AG04450 (cell line): ENCODE measurements at regions not wholly inside any gene's neighbourhood (a gene's known extent, or its start where the extent isn't known, plus 50 kb on each side); places are given as distances from the start of the nearest gene placed in this dataset.

Source experiments
- CTCF ChIA-PET: fragments of 300-600, 350-600 bp; formaldehyde crosslinking; extraction: SDS; loops from one replicate; lab custom pipeline; 2022; ENCODE audit warnings: antibody characterized with exemption, inconsistent platforms; lab: Charles Lee
- POLR2A ChIA-PET: fragments of 350-600 bp; formaldehyde crosslinking; extraction: SDS; loops from one replicate; lab custom pipeline; 2021; ENCODE audit warnings: antibody characterized with exemption, inconsistent platforms; lab: Yijun Ruan, JAX
- DNase-seq: peaks from one replicate; pipeline ENCODE4 v3.0.0-alpha.2; 2011; ENCODE audit warnings: low read depth, low spot score
- H3K27ac ChIP-seq: one replicate; pipeline ENCODE4 v1.5.1; 2012; ENCODE audit warnings: low read depth, low read length, control low read depth
- H3K27me3 ChIP-seq: one replicate; pipeline ENCODE4 v1.6.0; 2012; ENCODE audit warnings: low read length; ENCODE audit not compliant: control insufficient read depth, insufficient read depth
- H3K4me3 ChIP-seq: 2 replicates; pipeline ENCODE4 v1.5.1; 2011; ENCODE audit warnings: mild to moderate bottlenecking, low read depth, low read length, control low read depth
- H3K9me3 ChIP-seq: 2 replicates; pipeline ENCODE4 v1.5.1; 2012; ENCODE audit warnings: low read length; ENCODE audit not compliant: control insufficient read depth, insufficient read depth
- TF ChIP-seq, protein P1 (sequence below): IDR thresholded peaks from 2 replicates; pipeline ENCODE4 v1.5.1; 2011; ENCODE audit warnings: low read depth, low read length, control low read depth, inconsistent platforms

DNA sequence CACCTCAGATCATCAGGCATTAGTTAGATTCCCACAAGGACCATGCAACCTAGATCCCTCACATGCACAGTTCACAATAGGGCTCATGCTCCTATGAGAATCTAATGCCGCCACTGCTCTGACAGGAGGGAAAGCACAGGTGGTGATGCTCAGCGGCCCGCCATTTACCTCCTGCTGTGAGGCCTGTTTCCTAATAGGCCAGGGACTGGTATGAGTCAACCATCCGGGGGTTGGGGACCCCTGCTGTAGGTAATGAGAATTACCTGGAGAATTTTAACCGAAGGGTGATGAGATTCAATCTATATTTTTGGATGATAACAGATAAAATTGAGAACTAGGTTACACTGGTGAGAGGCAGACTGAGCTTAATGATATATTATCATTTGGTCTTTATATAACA is 101.4 kb downstream of the LACC1 start:
- Histone ChIP-seq H3K9me3 (no peaks in the 10 kb centered on the region), H3K27me3 (peaks cover 10% of the 10 kb centered on the region), H3K4me3 (no peak overlapping the region), H3K27ac (no peak overlapping the region)
- DNase-seq: no peak
- TF ChIP-seq, protein P1, sequence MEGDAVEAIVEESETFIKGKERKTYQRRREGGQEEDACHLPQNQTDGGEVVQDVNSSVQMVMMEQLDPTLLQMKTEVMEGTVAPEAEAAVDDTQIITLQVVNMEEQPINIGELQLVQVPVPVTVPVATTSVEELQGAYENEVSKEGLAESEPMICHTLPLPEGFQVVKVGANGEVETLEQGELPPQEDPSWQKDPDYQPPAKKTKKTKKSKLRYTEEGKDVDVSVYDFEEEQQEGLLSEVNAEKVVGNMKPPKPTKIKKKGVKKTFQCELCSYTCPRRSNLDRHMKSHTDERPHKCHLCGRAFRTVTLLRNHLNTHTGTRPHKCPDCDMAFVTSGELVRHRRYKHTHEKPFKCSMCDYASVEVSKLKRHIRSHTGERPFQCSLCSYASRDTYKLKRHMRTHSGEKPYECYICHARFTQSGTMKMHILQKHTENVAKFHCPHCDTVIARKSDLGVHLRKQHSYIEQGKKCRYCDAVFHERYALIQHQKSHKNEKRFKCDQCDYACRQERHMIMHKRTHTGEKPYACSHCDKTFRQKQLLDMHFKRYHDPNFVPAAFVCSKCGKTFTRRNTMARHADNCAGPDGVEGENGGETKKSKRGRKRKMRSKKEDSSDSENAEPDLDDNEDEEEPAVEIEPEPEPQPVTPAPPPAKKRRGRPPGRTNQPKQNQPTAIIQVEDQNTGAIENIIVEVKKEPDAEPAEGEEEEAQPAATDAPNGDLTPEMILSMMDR: 0 out of 2 replicates have a peak, but pooled peaks have one; percentile 5
- ChIA-PET POLR2A (no interaction called here), CTCF (interaction anchor here (0.6 to 2.2 kb wide), 2 partner anchors 73 to 490 kb away, joined by 3 to 5 read pairs; no protein-coding TSS in a partner anchor)

DNA sequence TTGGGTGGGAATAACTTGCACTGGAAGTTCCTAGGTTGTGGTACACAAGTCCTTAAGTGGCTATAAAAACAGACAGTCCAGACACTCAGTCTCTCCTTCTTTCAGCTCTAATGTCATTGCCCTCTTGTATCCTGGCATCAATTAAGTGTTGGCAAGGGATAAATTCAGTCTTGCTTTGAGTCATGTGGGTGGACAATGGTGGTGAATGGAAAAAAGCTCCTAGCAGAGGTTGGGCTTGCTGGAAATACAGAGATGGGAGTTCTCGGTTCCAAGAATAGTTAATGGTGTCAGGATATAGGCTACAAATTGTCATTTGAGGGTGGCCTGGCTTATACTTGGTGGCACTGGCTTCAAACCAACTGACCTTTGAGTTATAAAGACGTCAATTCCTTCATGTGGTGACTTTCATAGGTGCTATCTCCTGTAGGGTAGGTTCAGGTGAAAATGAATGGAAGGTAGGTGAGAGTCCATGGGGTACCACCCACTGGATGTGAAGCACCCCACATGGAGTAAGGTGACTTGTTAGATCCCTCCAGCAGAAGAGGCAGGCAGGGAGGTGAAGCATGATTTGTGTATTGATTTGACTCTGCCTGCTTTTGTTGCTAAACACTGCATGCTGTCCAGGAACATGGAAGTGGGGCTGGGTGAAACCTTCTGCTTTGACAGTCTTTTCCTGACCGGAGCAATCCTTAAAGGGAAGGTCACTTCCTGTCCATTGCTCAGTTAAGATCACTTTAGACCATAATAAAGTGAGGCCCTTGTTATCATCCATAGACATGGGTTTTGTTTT is 102.0 kb downstream of the LACC1 start:
- peaks cover 10% of the 10 kb centered on the region for H3K27me3 ChIP-seq
- H3K27ac ChIP-seq: no peak overlapping the region
- DNase-seq: no peak
- ChIA-PET POLR2A (no interaction called here), CTCF (interaction anchor here (0.6 to 2.2 kb wide), 2 partner anchors 73 to 489 kb away, joined by 3 to 5 read pairs; no protein-coding TSS in a partner anchor)
- no peaks in the 10 kb centered on the region for H3K9me3 ChIP-seq
- no peak overlapping the region for H3K4me3 ChIP-seq
- TF ChIP-seq, protein P1: no peak

DNA sequence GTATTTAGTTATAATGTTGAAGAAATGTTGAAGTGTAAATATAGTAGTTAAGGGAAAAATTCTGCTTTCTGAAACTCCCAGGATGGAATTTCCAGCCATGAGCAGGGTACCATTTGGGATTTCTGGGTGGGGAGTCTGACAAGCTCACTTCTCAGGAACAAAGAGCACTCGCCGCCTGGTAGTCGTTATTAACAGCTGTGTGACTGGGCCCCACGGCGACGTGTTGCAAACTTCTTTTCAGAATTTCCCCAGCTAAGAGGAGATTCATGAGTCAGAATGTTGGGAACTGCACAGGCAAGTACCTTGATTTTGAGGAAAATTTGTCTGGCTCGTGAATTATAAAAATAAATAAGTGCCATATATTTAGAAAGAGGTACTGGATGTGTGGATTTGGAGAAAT is 103.7 kb downstream of the LACC1 start:
- Histone ChIP-seq H3K27me3 (peaks cover 7% of the 10 kb centered on the region), H3K27ac (no peak overlapping the region), H3K9me3 (no peaks in the 10 kb centered on the region), H3K4me3 (no peak overlapping the region)
- no peak for DNase-seq
- TF ChIP-seq, protein P1: no peak
- POLR2A ChIA-PET: no interaction called here
- CTCF ChIA-PET: no interaction called here

DNA sequence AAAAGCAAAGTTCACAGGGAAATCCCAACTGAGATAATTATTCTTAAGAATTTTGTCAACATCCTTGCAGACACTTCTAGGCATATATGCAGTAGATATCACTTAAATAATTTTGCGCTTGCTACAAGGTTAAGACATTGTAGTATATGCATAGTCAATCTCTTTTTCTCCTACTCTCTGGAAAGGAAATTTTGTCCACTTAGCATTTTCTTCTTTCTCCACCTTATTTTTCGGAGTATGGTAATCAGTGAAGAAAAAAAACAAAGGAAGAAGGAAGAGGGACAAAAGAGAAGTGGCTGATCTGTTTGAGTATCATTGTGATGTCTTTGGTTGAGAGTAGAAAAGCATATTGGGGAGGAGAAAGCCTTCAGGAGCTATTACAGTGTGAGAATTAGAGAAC is 104.6 kb downstream of the LACC1 start:
- Histone ChIP-seq H3K27me3 (peaks cover 7% of the 10 kb centered on the region), H3K4me3 (no peak overlapping the region), H3K27ac (no peak overlapping the region), H3K9me3 (no peaks in the 10 kb centered on the region)
- TF ChIP-seq, protein P1: no peak
- CTCF ChIA-PET: no interaction called here
- POLR2A ChIA-PET: no interaction called here
- no peak for DNase-seq

DNA sequence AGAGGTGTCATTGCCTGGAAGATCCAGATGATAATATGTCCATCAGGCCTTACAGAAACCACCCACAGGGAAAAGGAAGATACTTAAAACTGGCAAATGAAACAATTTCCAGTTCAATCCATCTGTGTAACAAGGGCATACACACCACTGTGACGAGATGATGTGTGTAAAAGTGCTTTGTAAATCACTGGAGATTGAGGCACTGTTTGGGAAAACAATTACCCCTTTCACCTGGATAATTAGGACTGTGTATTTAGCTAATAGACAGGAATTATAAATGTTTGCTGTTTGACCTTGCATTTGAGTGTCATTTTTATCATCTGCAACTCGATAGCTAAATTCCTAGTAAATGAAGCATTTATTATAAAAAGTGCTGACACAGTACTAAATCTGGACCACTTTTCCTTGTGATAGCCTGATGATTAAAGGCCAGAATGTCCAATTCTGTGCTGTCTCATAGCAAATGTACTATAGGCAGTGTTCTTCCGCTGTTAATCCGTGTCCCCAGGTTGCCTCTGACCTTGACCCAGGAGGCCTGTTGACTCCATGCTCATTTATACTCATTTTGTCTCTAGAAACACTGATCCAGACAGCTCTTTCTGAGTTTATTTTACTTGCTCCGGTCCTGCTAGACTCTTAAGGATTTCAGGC is 105.8 kb downstream of the LACC1 start:
- Histone ChIP-seq H3K27me3 (no peaks in the 10 kb centered on the region), H3K9me3 (no peaks in the 10 kb centered on the region), H3K4me3 (no peak overlapping the region), H3K27ac (no peak overlapping the region)
- ChIA-PET CTCF (interaction anchor here (1.5 kb wide), 1 partner anchor 77 kb away, joined by 4 read pairs; no protein-coding TSS in a partner anchor), POLR2A (no interaction called here)
- TF ChIP-seq, protein P1: no peak
- DNase-seq: no peak
